ENCODE measurements at regions not wholly inside any gene's neighbourhood (a gene's known extent, or its start where the extent isn't known, plus 50 kb on each side); places are given as distances from the start of the nearest gene placed in this dataset.

- no peak for TF ChIP-seq CTCF (IDR thresholded peaks at IDR 0.05; ENCODE audit: low read length)
- TF ChIP-seq EZH2 (optimal IDR thresholded peaks at IDR 0.05; ENCODE audit: low read depth, low read length): no peak
Measured at GRCh38 chr6:37550191-37550831, 50.6 kb upstream of the CCDC167 start.
